Loucy (cell line): ENCODE measurements at regions not wholly inside any gene's neighbourhood (a gene's known extent, or its start where the extent isn't known, plus 50 kb on each side); places are given as distances from the start of the nearest gene placed in this dataset.

ENCODE experiments used
- EZH2phosphoT487 ChIP-seq: fragments of 200-600 bp; IDR thresholded peaks from 2 replicates; pipeline ENCODE4 v1.6.1; 2018; ENCODE audit warnings: antibody characterized with exemption, mild to moderate bottlenecking, moderate library complexity, borderline replicate concordance
- TF ChIP-seq, protein P1 (sequence below): fragments of 200-600 bp; sonication (generic); conservative IDR thresholded peaks from 2 replicates; pipeline ENCODE4 v1.5.1; 2014; ENCODE audit warnings: mild to moderate bottlenecking, antibody characterized with exemption, low read length

DNA sequence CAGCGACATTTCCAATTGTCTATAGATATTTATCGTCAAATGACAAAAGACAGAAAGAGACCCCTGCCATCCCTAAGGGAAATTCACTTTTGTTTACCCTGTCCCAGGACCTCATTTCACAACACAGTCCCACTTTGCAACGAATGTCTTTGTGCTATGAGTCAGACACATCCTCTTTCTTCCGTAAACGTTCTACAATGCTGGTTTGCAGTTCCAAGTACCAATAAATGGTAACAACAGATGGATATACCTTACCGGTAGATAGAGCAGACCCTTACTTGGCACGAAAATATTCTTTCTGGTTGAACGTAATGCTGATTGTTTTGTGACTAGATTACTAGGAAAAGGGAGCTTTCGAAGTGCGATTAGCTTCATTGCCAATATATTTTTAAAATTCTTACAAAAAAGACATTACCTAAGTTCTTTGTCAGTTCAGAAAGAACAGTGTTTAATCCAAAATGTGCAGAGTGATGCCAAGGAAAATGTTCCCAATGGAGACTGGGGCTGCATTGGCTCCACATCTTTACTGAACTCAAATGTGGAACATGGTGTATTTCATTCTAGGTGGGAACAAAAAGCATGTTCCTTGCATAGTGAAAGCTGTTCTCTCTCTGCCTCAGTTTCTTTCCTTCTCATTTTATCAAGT, 202.5 kb upstream of the SLC27A6 start:
- TF ChIP-seq, protein P1, sequence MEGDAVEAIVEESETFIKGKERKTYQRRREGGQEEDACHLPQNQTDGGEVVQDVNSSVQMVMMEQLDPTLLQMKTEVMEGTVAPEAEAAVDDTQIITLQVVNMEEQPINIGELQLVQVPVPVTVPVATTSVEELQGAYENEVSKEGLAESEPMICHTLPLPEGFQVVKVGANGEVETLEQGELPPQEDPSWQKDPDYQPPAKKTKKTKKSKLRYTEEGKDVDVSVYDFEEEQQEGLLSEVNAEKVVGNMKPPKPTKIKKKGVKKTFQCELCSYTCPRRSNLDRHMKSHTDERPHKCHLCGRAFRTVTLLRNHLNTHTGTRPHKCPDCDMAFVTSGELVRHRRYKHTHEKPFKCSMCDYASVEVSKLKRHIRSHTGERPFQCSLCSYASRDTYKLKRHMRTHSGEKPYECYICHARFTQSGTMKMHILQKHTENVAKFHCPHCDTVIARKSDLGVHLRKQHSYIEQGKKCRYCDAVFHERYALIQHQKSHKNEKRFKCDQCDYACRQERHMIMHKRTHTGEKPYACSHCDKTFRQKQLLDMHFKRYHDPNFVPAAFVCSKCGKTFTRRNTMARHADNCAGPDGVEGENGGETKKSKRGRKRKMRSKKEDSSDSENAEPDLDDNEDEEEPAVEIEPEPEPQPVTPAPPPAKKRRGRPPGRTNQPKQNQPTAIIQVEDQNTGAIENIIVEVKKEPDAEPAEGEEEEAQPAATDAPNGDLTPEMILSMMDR: no peak
- no peak for TF ChIP-seq EZH2phosphoT487
